ENCODE measurements at regions not wholly inside any gene's neighbourhood (a gene's known extent, or its start where the extent isn't known, plus 50 kb on each side); places are given as distances from the start of the nearest gene placed in this dataset.

DNA sequence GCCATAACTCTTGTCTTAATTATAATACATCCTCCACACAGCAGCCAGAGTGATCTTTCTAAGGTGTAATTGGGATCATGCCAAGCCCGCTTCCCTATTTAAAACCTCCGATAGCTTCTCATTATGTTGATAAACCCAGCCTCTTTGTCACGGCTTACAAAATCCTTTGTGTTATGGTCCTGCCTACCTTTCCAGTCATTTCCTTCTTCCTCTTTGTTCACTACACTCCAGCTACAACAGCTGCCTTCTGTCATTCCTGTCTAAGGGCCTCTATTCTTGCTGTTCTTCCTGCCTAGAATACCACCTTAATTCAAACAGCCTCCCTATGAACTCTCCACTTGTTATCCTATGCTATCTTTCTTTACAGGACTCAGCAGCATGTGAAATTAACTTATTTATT is 70.6 kb upstream of the CAPRIN1 start:
- H3K27me3 ChIP-seq (ENCODE audit: control insufficient read depth in 3 of 3, insufficient read depth in 3 of 3, low read length in 2 of 3) = no peaks in the 10 kb centered on the region
- no peaks in the 10 kb centered on the region for H3K9me3 ChIP-seq (ENCODE audit: control insufficient read depth in 4 of 4, insufficient read depth in 3 of 4, low read length in 3 of 4)
- H3K9ac ChIP-seq (ENCODE audit: insufficient read depth in 1 of 2, low read length in 2 of 2) = no peak overlapping the region
- no peak for ATAC-seq (ENCODE audit: insufficient read depth, low FRiP score)
- H3K4me1 ChIP-seq (ENCODE audit: control insufficient read depth in 5 of 5, insufficient read depth in 5 of 5, low read length in 5 of 5) = peaks cover 0 to 8% (median 0%) of the 10 kb centered on the region in 5 donors
- 16 to 45% methylated on average over 3 of the region's 3 CpGs for WGBS, 2 donors
- TF ChIP-seq, protein P1, sequence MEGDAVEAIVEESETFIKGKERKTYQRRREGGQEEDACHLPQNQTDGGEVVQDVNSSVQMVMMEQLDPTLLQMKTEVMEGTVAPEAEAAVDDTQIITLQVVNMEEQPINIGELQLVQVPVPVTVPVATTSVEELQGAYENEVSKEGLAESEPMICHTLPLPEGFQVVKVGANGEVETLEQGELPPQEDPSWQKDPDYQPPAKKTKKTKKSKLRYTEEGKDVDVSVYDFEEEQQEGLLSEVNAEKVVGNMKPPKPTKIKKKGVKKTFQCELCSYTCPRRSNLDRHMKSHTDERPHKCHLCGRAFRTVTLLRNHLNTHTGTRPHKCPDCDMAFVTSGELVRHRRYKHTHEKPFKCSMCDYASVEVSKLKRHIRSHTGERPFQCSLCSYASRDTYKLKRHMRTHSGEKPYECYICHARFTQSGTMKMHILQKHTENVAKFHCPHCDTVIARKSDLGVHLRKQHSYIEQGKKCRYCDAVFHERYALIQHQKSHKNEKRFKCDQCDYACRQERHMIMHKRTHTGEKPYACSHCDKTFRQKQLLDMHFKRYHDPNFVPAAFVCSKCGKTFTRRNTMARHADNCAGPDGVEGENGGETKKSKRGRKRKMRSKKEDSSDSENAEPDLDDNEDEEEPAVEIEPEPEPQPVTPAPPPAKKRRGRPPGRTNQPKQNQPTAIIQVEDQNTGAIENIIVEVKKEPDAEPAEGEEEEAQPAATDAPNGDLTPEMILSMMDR (IDR thresholded peaks at IDR 0.05; ENCODE audit: control extremely low read depth, extremely low read depth) = no peak
- DNase-seq = peak in 1 of 3 donors; percentile 49
- H3K4me3 ChIP-seq = no peak overlapping the region
- H3K27ac ChIP-seq (ENCODE audit: low read depth in 1 of 2, low read length in 1 of 2) = no peak overlapping the region
- no peaks in the 10 kb centered on the region for H3K36me3 ChIP-seq (ENCODE audit: control insufficient read depth in 4 of 4, insufficient read depth in 4 of 4, low read length in 4 of 4)

DNA sequence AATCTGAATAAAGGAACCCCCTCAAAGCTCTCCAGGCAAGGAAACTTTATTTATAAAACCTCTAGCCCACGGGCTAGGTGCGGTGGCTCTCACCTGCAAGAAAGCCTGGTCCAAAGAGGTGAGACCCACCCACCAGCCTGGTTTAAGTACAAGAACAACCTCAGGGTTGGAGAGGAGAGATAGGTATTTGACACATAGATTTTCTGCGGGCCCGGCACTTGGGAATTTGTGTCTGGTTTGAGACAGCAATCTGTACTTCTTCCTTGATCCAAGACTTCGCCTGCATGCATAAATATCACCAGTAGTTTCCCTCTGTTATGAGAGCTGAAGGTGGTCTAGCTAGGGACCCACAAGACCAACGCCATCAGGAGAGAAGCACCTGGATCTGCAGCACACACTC is 73.2 kb upstream of the CAPRIN1 start:
- Histone ChIP-seq H3K36me3 (ENCODE audit: control insufficient read depth in 4 of 4, insufficient read depth in 4 of 4, low read length in 4 of 4) (no peaks in the 10 kb centered on the region), H3K27ac (ENCODE audit: low read depth in 1 of 2, low read length in 1 of 2) (no peak overlapping the region), H3K4me3 (no peak overlapping the region), H3K27me3 (ENCODE audit: control insufficient read depth in 3 of 3, insufficient read depth in 3 of 3, low read length in 2 of 3) (no peaks in the 10 kb centered on the region), H3K9ac (ENCODE audit: insufficient read depth in 1 of 2, low read length in 2 of 2) (no peak overlapping the region), H3K4me1 (ENCODE audit: control insufficient read depth in 5 of 5, insufficient read depth in 5 of 5, low read length in 5 of 5) (peaks cover 0 to 8% (median 0%) of the 10 kb centered on the region in 5 donors), H3K9me3 (ENCODE audit: control insufficient read depth in 4 of 4, insufficient read depth in 3 of 4, low read length in 3 of 4) (no peaks in the 10 kb centered on the region)
- TF ChIP-seq, protein P1 (IDR thresholded peaks at IDR 0.05; ENCODE audit: control extremely low read depth, extremely low read depth) = no peak
- no peak for ATAC-seq (ENCODE audit: insufficient read depth, low FRiP score)
- 93 to 95% methylated on average over 6 of the region's 6 CpGs for WGBS, 2 donors
- DNase-seq = no peak

DNA sequence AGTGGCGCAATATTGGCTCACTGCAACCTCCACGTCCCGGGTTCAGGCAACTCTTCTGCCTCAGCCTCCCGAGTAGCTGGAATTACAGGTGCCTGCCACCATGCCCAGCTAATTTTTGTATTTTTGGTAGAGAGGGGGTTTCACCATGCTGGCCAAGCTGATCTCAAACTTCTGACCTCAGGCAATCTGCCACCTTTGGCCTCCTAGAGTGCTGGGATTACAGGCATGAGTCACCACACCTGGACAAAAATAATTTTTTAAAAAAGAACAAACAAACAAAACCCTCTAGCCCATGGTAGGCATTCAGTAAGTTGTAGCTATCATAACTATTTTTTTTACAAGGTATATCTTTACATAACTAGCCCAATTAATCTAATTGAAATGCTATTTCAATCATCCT is 73.9 kb upstream of the CAPRIN1 start:
- TF ChIP-seq, protein P1 (IDR thresholded peaks at IDR 0.05; ENCODE audit: control extremely low read depth, extremely low read depth) = no peak
- Histone ChIP-seq H3K9me3 (ENCODE audit: control insufficient read depth in 4 of 4, insufficient read depth in 3 of 4, low read length in 3 of 4) (no peaks in the 10 kb centered on the region), H3K27ac (ENCODE audit: low read depth in 1 of 2, low read length in 1 of 2) (no peak overlapping the region), H3K4me3 (no peak overlapping the region), H3K27me3 (ENCODE audit: control insufficient read depth in 3 of 3, insufficient read depth in 3 of 3, low read length in 2 of 3) (no peaks in the 10 kb centered on the region), H3K36me3 (ENCODE audit: control insufficient read depth in 4 of 4, insufficient read depth in 4 of 4, low read length in 4 of 4) (no peaks in the 10 kb centered on the region), H3K4me1 (ENCODE audit: control insufficient read depth in 5 of 5, insufficient read depth in 5 of 5, low read length in 5 of 5) (peaks cover 0 to 8% (median 0%) of the 10 kb centered on the region in 5 donors), H3K9ac (ENCODE audit: insufficient read depth in 1 of 2, low read length in 2 of 2) (no peak overlapping the region)
- ATAC-seq (ENCODE audit: insufficient read depth, low FRiP score) (no peak), DNase-seq (no peak)
- whole genome bisulfite sequencing, 2 donors = 62 to 84% methylated on average over 4 of the region's 4 CpGs

DNA sequence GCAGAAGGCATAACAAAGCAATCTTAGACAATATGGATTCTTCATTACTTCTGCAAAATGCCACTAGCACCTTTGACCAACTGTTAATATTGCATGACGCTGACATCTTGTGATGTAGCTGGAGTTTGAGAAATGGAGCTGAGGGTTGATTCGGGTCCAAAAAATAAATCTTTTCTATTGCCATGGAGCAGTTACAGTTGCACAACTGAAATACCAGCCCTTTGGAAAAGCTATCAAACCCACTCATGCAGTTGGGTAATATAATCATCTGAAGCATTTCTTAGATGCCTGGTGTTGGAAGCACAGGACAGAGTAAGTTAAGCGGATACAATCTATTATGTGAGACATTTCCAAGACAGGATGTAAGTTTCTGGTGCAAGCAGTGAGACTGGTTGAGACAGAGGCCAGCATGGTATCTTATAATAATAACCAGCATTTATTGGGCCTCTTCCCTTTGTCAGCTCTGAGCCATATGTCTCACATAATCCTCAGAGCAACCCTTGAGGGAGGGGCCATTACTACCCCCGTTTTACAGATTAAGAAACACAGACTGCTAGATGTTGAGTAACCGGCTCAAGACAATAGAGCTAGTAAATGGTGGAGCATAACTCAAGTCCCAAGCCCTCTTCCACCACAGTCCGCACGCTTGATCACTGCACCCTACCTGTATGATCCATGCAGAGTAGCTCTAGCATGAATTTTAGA is 74.9 kb upstream of the CAPRIN1 start:
- Histone ChIP-seq H3K4me1 (ENCODE audit: control insufficient read depth in 5 of 5, insufficient read depth in 5 of 5, low read length in 5 of 5) (peaks cover 0 to 8% (median 0%) of the 10 kb centered on the region in 5 donors), H3K9me3 (ENCODE audit: control insufficient read depth in 4 of 4, insufficient read depth in 3 of 4, low read length in 3 of 4) (no peaks in the 10 kb centered on the region), H3K4me3 (no peak overlapping the region), H3K27me3 (ENCODE audit: control insufficient read depth in 3 of 3, insufficient read depth in 3 of 3, low read length in 2 of 3) (no peaks in the 10 kb centered on the region), H3K27ac (ENCODE audit: low read depth in 1 of 2, low read length in 1 of 2) (no peak overlapping the region), H3K36me3 (ENCODE audit: control insufficient read depth in 4 of 4, insufficient read depth in 4 of 4, low read length in 4 of 4) (no peaks in the 10 kb centered on the region), H3K9ac (ENCODE audit: insufficient read depth in 1 of 2, low read length in 2 of 2) (no peak overlapping the region)
- DNase-seq = peak; percentile 14 to 76 (median 65)
- TF ChIP-seq, protein P1 (IDR thresholded peaks at IDR 0.05; ENCODE audit: control extremely low read depth, extremely low read depth) = no peak
- WGBS, 2 donors = 47 to 74% methylated on average over 7 of the region's 7 CpGs
- ATAC-seq (ENCODE audit: insufficient read depth, low FRiP score) = no peak

All from lung (tissue), 11 donors.